Liver (tissue), 8 donors: ENCODE measurements at regions not wholly inside any gene's neighbourhood (a gene's known extent, or its start where the extent isn't known, plus 50 kb on each side); places are given as distances from the start of the nearest gene placed in this dataset.

Experiments
- DNase-seq: peaks from one replicate; pipeline ENCODE4 v3.0.0-alpha.2; 2017; ENCODE audit warnings: low spot score
- H3K27ac ChIP-seq, 2 donors: one replicate each; pipeline ENCODE4 v1.7.0; 2013; ENCODE audit warnings: inconsistent platforms in 2 of 2, low read length in 2 of 2, control low read depth in 1 of 2, low read depth in 1 of 2, mild to moderate bottlenecking in 1 of 2
- H3K27me3 ChIP-seq, 4 donors: one replicate each; pipeline versions ENCODE4 v1.6.1 to v1.7.0; 2013; ENCODE audit warnings: low read length in 3 of 4, inconsistent platforms in 1 of 4, mild to moderate bottlenecking in 1 of 4, moderate library complexity in 1 of 4; ENCODE audit not compliant: control insufficient read depth in 4 of 4, insufficient read depth in 4 of 4
- H3K36me3 ChIP-seq, 4 donors: one replicate each; pipeline versions ENCODE4 v1.6.1 to v1.7.0; 2013; ENCODE audit warnings: low read length in 3 of 4, mild to moderate bottlenecking in 3 of 4, low read depth in 1 of 4, moderate library complexity in 1 of 4; ENCODE audit not compliant: control insufficient read depth in 4 of 4, insufficient read depth in 3 of 4
- H3K4me1 ChIP-seq, 4 donors: one replicate each; pipeline versions ENCODE4 v1.6.1 to v1.7.0; 2013; ENCODE audit warnings: low read length in 3 of 4, mild to moderate bottlenecking in 3 of 4, moderate library complexity in 1 of 4; ENCODE audit not compliant: control insufficient read depth in 4 of 4, insufficient read depth in 4 of 4
- H3K4me3 ChIP-seq, 3 donors: one replicate each; pipeline versions ENCODE4 v1.6.1 to v1.7.0; 2013; ENCODE audit warnings: low read length in 3 of 3, control low read depth in 1 of 3, low read depth in 1 of 3, mild to moderate bottlenecking in 1 of 3
- H3K9ac ChIP-seq, 2 donors: one replicate each; pipeline ENCODE4 v1.7.0; 2013; ENCODE audit warnings: low read length in 2 of 2, mild to moderate bottlenecking in 2 of 2, moderate library complexity in 2 of 2, control low read depth in 1 of 2, low read depth in 1 of 2
- H3K9me3 ChIP-seq, 4 donors: one replicate each; pipeline versions ENCODE4 v1.6.1 to v1.7.0; 2013; ENCODE audit warnings: low read length in 3 of 4; ENCODE audit not compliant: control insufficient read depth in 4 of 4
- ATF3 ChIP-seq: IDR thresholded peaks from 2 replicates; pipeline ENCODE4 v1.6.1; 2016; ENCODE audit warnings: antibody characterized with exemption
- EGR1 ChIP-seq, 2 donors: IDR thresholded peaks; 2 replicates each; pipeline ENCODE4 v1.6.1; 2016 to 2018; ENCODE audit warnings: antibody characterized with exemption in 2 of 2, low read depth in 2 of 2
- GABPA ChIP-seq, 2 donors: IDR thresholded peaks in 1 of 2; conservative IDR thresholded peaks in 1 of 2; 2 replicates each; pipeline ENCODE4 v1.6.1; 2016; ENCODE audit warnings: antibody characterized with exemption in 2 of 2, mild to moderate bottlenecking in 1 of 2, moderate library complexity in 1 of 2
- HNF4A ChIP-seq, 2 donors: conservative IDR thresholded peaks; 2 replicates each; pipeline ENCODE4 v1.6.1; 2016; ENCODE audit warnings: antibody characterized with exemption in 2 of 2, mild to moderate bottlenecking in 2 of 2
- HNF4G ChIP-seq: IDR thresholded peaks from 2 replicates; pipeline ENCODE4 v1.6.1; 2016; ENCODE audit warnings: antibody characterized with exemption
- MAX ChIP-seq: IDR thresholded peaks from 2 replicates; pipeline ENCODE4 v1.6.1; 2016; ENCODE audit warnings: antibody characterized with exemption
- RAD21 ChIP-seq, 2 donors: IDR thresholded peaks; 2 replicates each; pipeline ENCODE4 v1.6.1; 2016; ENCODE audit warnings: antibody characterized with exemption in 2 of 2, mild to moderate bottlenecking in 2 of 2
- REST ChIP-seq: IDR thresholded peaks from 2 replicates; pipeline ENCODE4 v1.6.1; 2016; ENCODE audit warnings: antibody characterized with exemption, mild to moderate bottlenecking
- RXRA ChIP-seq, 2 donors: IDR thresholded peaks; 2 replicates each; pipeline ENCODE4 v1.6.1; 2017 to 2018; ENCODE audit warnings: antibody characterized with exemption in 2 of 2, mild to moderate bottlenecking in 1 of 2
- SP1 ChIP-seq: IDR thresholded peaks from 2 replicates; pipeline ENCODE4 v1.6.1; 2018; ENCODE audit warnings: antibody characterized with exemption, mild to moderate bottlenecking
- YY1 ChIP-seq: IDR thresholded peaks from 2 replicates; pipeline ENCODE4 v1.6.1; 2016; ENCODE audit warnings: antibody characterized with exemption, mild to moderate bottlenecking
- ZBTB33 ChIP-seq: IDR thresholded peaks from 2 replicates; pipeline ENCODE4 v1.6.1; 2016; ENCODE audit warnings: antibody characterized with exemption
- WGBS: extraction: QIAGEN DNeasy Blood & Tissue Kit; methylation state at CpG from one replicate; pipeline ENCODE4 v1.1.7; 2013; 5-methylcytosine and 5-hydroxymethylcytosine counted together
- TF ChIP-seq, protein P1 (sequence below): fragments of 150-350 bp; IDR thresholded peaks from 2 replicates; pipeline ENCODE4 v1.5.1; 2017; ENCODE audit warnings: improper control_type of control experiment, low read depth, low read length; ENCODE audit not compliant: missing input control
- donor health status: healthy.
- donor health status: healthy.
- donor health status: healthy.
- donor health status: healthy.
- donor health status: healthy.

GRCh38 chr2:217736776-217737550, 265.8 kb downstream of the TNS1 start (continued):
- TF ChIP-seq HNF4A (conservative IDR thresholded peaks at IDR 0.05) (no peak), ZBTB33 (no peak), RAD21 (IDR thresholded peaks at IDR 0.05) (no peak), YY1 (no peak), ATF3 (no peak), HNF4G (no peak)

DNA sequence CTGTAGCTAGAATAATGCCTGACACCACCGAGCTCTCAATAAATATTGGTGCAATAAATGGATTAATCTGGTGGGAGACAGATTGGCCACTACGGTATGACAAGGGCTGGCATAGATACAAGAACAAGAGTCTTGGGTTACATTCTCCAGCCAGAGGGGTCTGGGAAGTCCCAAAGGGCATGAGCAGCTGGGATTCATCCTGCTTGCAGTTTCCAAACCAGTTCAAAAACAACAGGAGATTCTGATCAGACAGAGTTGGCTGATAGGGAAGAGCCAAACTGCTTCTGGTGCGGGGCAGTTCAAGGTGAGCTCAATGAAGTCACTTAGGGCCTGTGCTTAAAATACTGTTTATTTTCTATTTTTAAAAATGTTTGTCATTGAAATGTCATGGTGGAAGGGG, 266.9 kb downstream of the TNS1 start:
- WGBS, result 89% methylated on average over 3 of the region's 3 CpGs
- Histone ChIP-seq H3K4me1 (no peaks in the 10 kb centered on the region), H3K27me3 (no peaks in the 10 kb centered on the region), H3K9ac (no peak overlapping the region), H3K4me3 (no peak overlapping the region), H3K27ac (no peak overlapping the region), H3K36me3 (peaks cover 0 to 2% (median 0%) of the 10 kb centered on the region in 4 donors), H3K9me3 (no peaks in the 10 kb centered on the region)
- no peak for TF ChIP-seq ATF3
- no peak for TF ChIP-seq SP1
- no peak for TF ChIP-seq EGR1 (IDR thresholded peaks at IDR 0.05; ENCODE audit: low read depth in 2 of 2)
- TF ChIP-seq HNF4G, result no peak
- TF ChIP-seq, protein P1, sequence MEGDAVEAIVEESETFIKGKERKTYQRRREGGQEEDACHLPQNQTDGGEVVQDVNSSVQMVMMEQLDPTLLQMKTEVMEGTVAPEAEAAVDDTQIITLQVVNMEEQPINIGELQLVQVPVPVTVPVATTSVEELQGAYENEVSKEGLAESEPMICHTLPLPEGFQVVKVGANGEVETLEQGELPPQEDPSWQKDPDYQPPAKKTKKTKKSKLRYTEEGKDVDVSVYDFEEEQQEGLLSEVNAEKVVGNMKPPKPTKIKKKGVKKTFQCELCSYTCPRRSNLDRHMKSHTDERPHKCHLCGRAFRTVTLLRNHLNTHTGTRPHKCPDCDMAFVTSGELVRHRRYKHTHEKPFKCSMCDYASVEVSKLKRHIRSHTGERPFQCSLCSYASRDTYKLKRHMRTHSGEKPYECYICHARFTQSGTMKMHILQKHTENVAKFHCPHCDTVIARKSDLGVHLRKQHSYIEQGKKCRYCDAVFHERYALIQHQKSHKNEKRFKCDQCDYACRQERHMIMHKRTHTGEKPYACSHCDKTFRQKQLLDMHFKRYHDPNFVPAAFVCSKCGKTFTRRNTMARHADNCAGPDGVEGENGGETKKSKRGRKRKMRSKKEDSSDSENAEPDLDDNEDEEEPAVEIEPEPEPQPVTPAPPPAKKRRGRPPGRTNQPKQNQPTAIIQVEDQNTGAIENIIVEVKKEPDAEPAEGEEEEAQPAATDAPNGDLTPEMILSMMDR, result no peak
- TF ChIP-seq HNF4A (conservative IDR thresholded peaks at IDR 0.05), result no peak
- TF ChIP-seq MAX, result no peak
- no peak for TF ChIP-seq YY1
- no peak for TF ChIP-seq RAD21 (IDR thresholded peaks at IDR 0.05)
- no peak for TF ChIP-seq RXRA (IDR thresholded peaks at IDR 0.05)
- no peak for TF ChIP-seq REST
- TF ChIP-seq GABPA (IDR thresholded peaks at IDR 0.05 in 1 of 2, conservative IDR thresholded peaks at IDR 0.05 in 1 of 2), result no peak
- DNase-seq, result no peak
